ENCODE measurements at regions not wholly inside any gene's neighbourhood (a gene's known extent, or its start where the extent isn't known, plus 50 kb on each side); places are given as distances from the start of the nearest gene placed in this dataset.

GRCh38 chr5:175052351-175052750, 328.0 kb downstream of the MSX2 start:
- Histone ChIP-seq H3K36me3 (no peaks in the 10 kb centered on the region), H3K27me3 (no peaks in the 10 kb centered on the region), H3K9me3 (no peaks in the 10 kb centered on the region), H3K4me1 (no peaks in the 10 kb centered on the region), H3K4me3 (ENCODE audit: low read depth, low read length) (no peak overlapping the region)
- no peak for TF ChIP-seq CTCF (IDR thresholded peaks at IDR 0.05; ENCODE audit: low read depth, low read length)
- no peak for DNase-seq

- no peak for DNase-seq
- TF ChIP-seq CTCF (IDR thresholded peaks at IDR 0.05; ENCODE audit: low read depth, low read length), result no peak
- no peaks in the 10 kb centered on the region for H3K9me3 ChIP-seq
- H3K36me3 ChIP-seq, result no peaks in the 10 kb centered on the region
- H3K4me1 ChIP-seq, result no peaks in the 10 kb centered on the region
- H3K27me3 ChIP-seq, result no peaks in the 10 kb centered on the region
- no peak overlapping the region for H3K4me3 ChIP-seq (ENCODE audit: low read depth, low read length)
Measured at GRCh38 chr5:175047048-175047447, 322.7 kb downstream of the MSX2 start.

GRCh38 chr5:175045820-175046219, 321.4 kb downstream of the MSX2 start:
- no peak for DNase-seq
- Histone ChIP-seq H3K4me3 (ENCODE audit: low read depth, low read length) (no peak overlapping the region), H3K9me3 (no peaks in the 10 kb centered on the region), H3K36me3 (no peaks in the 10 kb centered on the region), H3K4me1 (no peaks in the 10 kb centered on the region), H3K27me3 (no peaks in the 10 kb centered on the region)
- TF ChIP-seq CTCF (IDR thresholded peaks at IDR 0.05; ENCODE audit: low read depth, low read length), result no peak

GRCh38 chr5:175037820-175038219, 313.4 kb downstream of the MSX2 start:
- Histone ChIP-seq H3K27me3 (no peaks in the 10 kb centered on the region), H3K9me3 (no peaks in the 10 kb centered on the region), H3K4me3 (ENCODE audit: low read depth, low read length) (no peak overlapping the region), H3K4me1 (no peaks in the 10 kb centered on the region), H3K36me3 (no peaks in the 10 kb centered on the region)
- no peak for DNase-seq
- no peak for TF ChIP-seq CTCF (IDR thresholded peaks at IDR 0.05; ENCODE audit: low read depth, low read length)

GRCh38 chr5:175035882-175036533, 311.6 kb downstream of the MSX2 start:
- H3K9me3 ChIP-seq, result no peaks in the 10 kb centered on the region
- no peak overlapping the region for H3K4me3 ChIP-seq (ENCODE audit: low read depth, low read length)
- no peak for TF ChIP-seq CTCF (IDR thresholded peaks at IDR 0.05; ENCODE audit: low read depth, low read length)
- no peak for DNase-seq
- no peaks in the 10 kb centered on the region for H3K36me3 ChIP-seq
- H3K27me3 ChIP-seq, result no peaks in the 10 kb centered on the region
- H3K4me1 ChIP-seq, result no peaks in the 10 kb centered on the region

- Histone ChIP-seq H3K4me1 (no peaks in the 10 kb centered on the region), H3K9me3 (no peaks in the 10 kb centered on the region)
- no peak for TF ChIP-seq CTCF (IDR thresholded peaks at IDR 0.05; ENCODE audit: low read depth, low read length)
Measured at GRCh38 chr5:175034924-175035323, 310.5 kb downstream of the MSX2 start.

More at GRCh38 chr5:175034924-175035323, 310.5 kb downstream of the MSX2 start:
- Histone ChIP-seq H3K36me3 (no peaks in the 10 kb centered on the region), H3K4me3 (ENCODE audit: low read depth, low read length) (no peak overlapping the region), H3K27me3 (no peaks in the 10 kb centered on the region)
- DNase-seq, result no peak
